Stimulated activated CD8-positive, alpha-beta memory T cell treated with anti-CD3 and anti-CD28 coated beads, Interleukin-4, amount 100 ng/mL, for 1 hour (primary cell): ENCODE measurements at regions not wholly inside any gene's neighbourhood (a gene's known extent, or its start where the extent isn't known, plus 50 kb on each side); places are given as distances from the start of the nearest gene placed in this dataset.

Source experiments
- DNase-seq, 2 donors: peaks; one replicate each; pipeline ENCODE4 v3.0.0-alpha.2; 2020; ENCODE audit warnings: low read depth in 2 of 2, low spot score in 1 of 2

GRCh38 chr2:111675419-111676194 lies 208.4 kb downstream of the ANAPC1 start:
- no peak for DNase-seq

DNA sequence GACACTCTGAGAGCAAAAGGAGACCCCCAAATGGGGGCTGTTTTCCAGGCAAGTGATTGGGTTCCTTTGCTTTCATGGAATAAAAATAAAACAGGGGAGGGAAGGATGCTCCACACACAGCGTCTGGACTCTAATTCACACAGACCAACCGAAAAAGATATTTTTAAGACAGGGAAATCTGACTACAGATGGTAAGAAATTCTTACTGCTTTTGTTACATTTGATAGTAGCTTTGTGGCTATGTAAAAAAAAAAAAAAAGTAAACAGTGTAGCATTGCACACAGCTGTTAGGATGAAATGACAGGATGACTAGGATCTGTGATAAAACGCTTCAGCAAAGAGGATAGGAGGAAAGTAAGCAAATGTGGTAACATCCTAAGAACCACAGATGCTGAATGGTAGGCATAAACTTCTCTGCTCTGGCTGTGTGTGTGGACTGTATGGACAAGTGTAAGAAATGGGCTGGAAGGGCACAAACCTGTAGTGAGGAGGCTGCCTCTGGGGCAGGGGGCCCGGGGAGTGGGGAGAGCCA lies 207.6 kb downstream of the ANAPC1 start:
- no peak for DNase-seq

DNA sequence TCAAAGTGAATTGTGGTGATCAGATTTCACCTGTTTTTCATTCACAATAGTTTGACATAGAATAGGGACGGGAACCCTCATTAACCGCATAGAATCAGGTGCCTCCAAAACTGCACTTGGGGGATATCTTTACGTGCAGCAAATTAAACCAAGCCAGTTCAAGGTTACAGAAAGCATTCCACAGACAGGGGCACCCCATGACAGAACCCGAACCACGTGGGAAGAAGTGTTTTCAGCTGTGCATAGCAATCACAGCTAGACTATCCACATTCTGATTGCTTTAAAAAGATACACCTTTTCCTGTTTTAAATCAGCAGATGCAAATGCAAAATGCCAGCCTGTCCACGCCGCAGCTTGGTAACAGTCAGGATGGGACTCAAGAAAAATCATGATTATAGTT lies 205.8 kb downstream of the ANAPC1 start:
- DNase-seq: no peak

DNA sequence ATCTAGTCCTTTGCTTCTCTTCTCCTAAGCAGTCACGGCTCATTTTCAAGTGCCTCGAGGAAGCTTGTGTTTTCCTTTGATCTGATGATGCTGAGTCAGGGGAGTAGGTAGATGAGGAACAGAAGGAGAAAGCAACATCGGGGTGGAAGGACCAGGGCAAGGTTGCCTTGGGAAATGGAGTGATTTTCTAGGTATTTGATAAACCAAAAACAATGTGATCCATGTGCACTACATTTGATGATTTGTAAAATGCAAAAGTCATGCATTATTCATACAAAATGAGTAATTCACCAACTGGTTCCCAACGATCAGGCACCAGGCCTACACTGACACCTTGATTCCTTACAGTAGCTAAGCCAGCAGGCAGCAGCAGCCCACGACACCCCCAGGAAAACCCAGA lies 205.3 kb downstream of the ANAPC1 start:
- DNase-seq: no peak

- DNase-seq: no peak
Observed at GRCh38 chr2:111679202-111679601, 204.8 kb downstream of the ANAPC1 start.

GRCh38 chr2:111684611-111685010 lies 199.4 kb downstream of the ANAPC1 start:
- DNase-seq: no peak

- no peak for DNase-seq
Observed at GRCh38 chr2:111685342-111685741, 198.7 kb downstream of the ANAPC1 start.

DNA sequence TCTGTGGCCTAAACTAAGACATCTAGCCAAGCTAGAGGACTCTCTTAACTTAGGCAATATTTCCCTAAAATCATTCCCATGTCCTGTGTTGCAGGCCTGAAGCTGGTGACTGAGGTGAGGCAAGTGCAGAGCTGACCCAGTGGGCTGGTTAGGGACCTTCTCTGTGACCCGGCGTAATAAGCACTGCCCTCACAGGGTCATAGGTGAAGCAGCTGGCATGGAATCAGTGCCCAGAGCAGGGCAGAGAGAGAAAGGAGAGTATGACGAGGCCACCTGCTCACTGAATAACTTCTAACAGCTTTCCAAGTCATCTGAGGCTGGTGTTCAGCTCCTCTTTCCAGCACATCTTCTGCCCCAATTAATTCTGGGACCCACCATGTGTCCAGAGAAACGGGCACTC lies 197.0 kb downstream of the ANAPC1 start:
- DNase-seq: no peak

GRCh38 chr2:111687911-111688310 lies 196.1 kb downstream of the ANAPC1 start:
- DNase-seq: no peak

GRCh38 chr2:111688482-111688881 lies 195.5 kb downstream of the ANAPC1 start:
- DNase-seq: no peak

DNA sequence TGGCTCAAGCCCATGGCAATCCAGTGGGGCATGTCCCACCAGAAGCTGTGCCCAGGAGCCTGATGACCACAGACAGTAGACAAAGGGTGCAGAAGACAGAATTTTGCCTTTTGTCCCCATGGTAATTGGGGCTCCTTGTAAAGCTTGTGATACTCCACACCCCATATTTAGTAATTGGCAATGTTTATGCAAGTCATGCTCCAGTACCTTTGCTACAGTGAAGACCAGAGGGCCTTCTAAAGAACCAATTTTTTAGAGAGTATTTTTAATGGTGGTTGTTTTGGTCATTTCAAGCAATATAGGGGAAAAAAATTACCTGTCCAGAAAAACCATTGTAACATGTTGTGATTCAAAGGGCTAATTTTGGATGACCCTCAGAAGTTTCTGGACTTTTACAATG lies 194.8 kb downstream of the ANAPC1 start:
- no peak for DNase-seq

GRCh38 chr2:111689941-111690340 lies 194.1 kb downstream of the ANAPC1 start:
- no peak for DNase-seq

DNA sequence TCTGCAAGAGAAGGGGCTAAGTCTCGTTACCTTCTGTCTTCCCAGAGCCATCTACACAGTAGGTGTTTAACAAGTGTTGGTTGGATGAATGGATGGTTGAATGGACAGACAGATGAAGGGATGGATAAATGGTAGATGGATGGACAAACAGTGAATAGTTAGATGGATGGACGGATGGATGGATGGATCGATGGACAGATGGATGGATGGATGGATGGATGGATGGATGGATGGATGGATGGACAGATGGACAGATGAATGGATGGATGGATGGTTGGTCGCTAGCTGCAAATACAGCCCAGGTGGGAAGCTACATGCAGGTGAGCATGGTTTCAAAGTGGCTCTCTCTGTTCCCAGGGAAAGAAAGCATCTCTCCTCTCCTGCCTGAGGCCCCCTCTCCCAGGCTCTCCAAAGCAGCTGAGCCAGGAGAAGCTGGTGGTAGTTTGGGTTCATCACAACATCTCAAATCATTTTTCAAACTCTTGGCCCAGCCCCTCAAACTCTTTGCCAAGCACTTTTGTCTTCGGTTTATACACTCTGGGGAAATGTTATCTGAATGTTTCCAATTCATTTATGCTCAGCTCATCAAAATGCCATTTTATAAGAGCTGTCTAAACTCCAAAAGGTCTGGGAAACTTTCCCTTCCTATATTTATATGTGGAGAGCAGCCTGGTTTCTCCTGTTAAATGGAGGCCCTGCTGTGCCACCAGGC lies 192.7 kb downstream of the ANAPC1 start:
- DNase-seq: no peak

DNA sequence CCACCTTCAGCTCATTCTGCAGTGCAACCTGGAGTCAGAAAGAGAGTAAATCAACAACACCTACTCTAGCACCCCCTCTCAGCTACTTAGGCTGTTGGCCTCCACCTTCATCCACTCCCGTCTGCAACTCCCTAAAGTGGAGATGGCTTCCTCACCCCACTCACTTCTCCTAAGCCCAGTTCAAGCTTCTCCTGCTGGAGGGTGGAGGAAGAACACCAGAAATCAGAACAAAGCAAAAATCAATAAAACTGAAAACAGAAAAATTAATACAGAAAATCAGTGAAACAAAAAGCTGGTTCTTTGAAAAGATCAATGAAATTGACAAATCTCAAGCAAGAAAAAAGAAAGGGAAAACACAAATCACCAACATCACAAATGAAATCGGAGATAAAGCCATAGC lies 191.7 kb downstream of the ANAPC1 start:
- DNase-seq: no peak

GRCh38 chr2:111694700-111695101 lies 189.3 kb downstream of the ANAPC1 start:
- no peak for DNase-seq

GRCh38 chr2:111695441-111696007 lies 188.5 kb downstream of the ANAPC1 start:
- DNase-seq: no peak

GRCh38 chr2:111696226-111696625 lies 187.8 kb downstream of the ANAPC1 start:
- no peak for DNase-seq

DNA sequence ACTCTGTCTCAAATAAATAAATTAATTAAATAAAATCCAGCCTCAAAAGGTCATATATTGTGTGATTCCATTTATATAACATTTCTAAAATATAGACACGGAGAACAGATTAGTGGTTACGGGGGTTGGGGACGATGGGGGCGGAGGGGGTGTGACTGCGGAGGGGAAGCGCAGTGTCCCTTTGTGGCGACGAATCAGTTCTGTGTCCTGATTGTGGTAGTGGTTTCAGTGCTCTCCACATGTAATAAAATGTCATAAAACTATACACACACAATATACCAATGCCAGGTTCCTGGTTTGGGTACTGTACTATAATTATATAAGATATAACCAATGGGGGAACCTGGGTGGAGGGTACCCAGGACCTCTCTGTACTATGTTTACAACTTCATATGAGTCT lies 186.4 kb downstream of the ANAPC1 start:
- no peak for DNase-seq

GRCh38 chr2:111698089-111698488 lies 185.9 kb downstream of the ANAPC1 start:
- no peak for DNase-seq

DNA sequence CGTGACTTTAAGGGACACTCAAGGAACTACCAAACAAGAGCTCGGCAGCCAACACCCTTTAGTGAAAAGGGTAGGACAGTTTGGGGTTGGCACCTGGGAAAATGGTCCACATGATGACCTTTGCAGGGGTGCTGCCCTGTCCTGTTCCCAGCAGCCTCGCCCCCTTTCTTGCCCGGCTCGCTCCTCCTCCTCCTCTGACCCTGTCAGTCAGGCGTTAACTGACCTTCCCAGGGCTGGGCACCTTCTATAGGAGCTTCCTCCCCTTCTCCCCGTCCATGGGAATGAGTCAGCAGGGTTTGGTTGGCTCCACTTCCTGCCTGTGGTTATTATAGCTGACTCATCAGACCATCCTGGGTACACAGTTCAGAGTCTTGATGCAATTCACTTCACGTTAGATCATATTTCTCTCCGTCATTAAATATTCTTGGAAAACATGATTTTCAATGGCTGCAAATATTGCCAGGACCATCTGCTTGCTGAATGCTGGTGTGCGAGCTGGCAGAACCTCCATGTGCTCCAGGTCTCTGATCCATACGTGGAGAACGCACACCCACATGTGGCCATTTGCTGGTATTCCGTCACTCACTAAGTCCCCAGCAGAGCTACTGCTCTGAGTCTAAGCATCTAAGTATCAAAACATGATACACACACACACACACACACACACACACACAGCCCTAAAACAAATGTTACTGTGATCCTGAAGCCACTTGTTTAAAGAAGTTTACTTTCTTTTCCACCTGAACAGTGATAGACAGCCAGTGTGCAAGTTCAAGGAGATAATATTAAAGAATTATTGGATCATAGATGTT lies 185.0 kb downstream of the ANAPC1 start:
- DNase-seq: peak; percentile 10 to 26

GRCh38 chr2:111701266-111701665 lies 182.7 kb downstream of the ANAPC1 start:
- no peak for DNase-seq
